NCI-H146 (cell line): ENCODE measurements at regions not wholly inside any gene's neighbourhood (a gene's known extent, or its start where the extent isn't known, plus 50 kb on each side); places are given as distances from the start of the nearest gene placed in this dataset.
"Not testable (repeated sequence)": the region's sequence is repeated elsewhere in the genome, so short reads cannot be mapped to it uniquely, and the experiment has no call there.

Source experiments
- DNase-seq: peaks from one replicate; lab custom pipeline; 2025; lab: John Stamatoyannopoulos, UW

DNA sequence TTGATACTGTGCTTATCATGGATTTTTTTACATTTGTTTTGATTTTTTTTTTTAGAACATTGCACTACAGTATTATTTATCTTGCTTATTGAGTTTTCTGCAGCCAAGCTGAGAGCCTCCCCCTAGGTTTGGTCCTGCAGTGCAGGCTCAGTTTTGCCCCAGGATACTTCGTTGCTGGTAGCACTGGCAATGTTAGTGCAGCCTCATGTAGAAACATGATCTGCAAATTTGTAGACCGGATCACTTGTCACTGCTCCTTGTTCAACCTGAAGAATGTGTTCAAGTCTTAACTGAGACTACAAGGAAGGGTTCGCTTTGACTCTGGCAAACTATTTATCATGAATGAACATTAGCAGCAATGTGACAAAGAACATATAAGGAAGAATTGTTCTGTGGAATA is 377.2 kb upstream of the PDE3A start:
- no peak for DNase-seq

DNA sequence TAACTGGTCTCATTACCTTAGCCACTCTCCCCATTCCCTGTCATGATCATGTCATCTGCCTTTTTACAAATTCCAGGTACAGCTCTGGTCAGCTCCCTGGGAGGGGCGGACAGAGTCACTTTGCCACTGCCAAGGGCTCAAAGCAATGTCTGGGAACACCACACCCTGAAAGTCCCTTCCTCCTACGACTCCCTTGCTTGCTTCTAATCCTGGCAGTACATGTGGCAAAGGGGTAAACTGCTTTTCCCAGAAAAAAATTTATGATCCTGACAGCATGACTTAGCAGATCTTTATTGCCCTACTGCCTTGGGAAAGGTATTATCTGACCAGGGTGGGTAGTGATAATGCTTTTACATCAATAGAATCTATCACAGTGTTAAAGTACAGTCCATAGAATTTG is 376.0 kb upstream of the PDE3A start:
- DNase-seq: no peak

DNA sequence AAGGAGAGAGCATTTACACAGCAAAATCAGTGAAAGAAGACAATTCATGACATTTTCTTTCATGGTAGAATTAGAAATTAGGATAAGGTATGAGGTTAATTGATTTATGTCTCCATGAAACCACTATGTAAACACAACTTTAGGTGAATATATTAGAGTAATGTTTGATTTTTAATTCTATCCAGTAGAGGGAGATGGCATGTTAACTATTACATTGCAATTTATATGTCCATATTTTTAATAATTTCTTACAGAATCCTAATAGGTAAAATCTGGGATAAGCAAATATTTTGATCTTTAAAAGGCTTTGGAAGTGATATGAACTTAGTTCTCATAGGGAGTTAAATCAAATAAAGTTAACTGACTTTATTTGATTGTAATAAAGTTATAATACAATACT is 373.4 kb upstream of the PDE3A start:
- DNase-seq: no peak

DNA sequence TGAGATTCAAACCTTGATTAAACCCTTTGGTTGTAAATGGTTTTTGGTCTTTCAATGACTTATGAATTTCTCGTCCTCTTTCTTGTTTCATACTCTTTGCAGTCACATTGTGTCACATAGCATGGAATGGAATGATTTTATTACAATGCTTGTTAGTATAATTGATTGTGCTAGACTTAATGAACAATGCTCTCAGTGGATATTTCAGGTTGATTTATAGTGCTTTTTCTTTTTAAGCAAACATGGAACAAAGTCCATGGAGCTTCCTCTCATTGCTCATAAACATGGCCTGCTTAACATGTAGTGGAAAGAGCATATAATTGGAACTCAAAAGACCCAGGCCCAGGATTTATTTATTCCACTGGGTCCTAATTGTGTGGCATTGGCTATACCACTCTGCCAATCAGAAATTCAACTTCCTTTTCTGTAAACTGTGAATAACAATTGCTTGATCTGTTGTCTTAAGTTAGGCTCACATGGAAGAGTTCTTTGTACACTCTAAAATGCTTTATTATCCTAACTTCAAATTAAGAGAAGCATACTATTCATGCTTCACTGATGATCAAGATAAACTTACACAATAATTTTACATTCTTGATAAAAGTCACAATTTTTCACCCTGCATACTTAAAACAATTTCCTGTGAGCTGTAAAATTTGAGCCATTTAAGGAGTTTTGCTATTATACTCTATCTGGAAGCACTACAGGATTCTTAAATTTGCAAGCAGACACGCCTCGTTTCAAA is 370.5 kb upstream of the PDE3A start:
- no peak for DNase-seq

DNA sequence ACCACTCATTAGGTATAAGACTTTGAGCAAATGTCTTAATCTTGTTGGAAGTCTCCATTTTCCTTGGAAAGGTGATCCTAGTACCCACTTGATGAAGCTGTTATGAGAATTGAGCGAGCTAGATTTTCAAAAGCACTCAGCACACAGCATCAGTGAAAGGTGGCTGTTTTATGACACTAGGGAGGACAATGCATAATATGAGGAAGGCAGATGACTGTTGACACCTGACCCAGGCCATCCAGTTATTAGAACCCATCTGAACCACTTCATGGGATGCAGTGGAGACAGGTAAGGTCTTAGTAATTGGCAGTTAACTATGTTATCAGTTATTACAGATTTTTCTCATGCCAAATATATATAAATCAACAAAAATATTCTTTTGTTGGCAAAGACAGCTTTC is 369.9 kb upstream of the PDE3A start:
- no peak for DNase-seq

DNA sequence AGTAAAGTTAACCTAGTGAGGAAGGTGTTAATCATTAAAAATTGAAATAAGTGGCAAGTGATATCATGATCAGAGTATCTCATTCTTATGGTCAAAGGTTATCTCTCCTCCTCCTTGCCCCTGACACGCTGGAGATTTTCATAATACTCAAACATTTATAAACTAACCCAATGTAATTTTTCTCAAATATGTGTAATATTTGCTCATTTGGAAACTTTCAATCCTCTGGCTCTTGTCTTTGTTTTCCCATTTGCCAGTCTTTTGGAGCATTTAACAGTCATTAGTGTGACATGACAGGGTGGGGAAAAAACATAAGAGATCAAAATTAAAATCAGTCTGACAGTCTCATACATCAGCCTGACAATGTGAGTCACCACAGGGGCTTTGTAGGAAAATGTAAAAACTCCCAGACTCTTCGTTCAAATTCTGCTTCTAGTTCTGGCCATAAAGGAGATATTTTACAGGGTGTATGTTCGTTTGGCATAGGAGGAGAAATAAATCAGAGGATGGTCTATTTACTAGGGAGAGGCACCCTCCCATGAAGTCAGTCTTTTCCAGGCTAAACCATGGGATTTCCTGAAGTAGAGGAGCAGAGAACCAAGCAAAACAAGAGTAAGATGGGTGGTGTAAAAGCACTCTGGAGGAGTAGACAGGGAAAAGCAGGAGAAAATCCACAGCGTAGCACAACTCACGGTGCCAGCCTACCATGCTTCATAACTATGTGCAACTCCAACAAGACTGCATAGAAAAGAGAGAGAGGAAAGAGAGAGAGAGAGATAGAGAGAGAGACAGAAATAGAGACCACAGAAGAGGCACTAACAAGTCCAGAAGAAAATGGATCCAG is 369.2 kb upstream of the PDE3A start:
- DNase-seq: no peak

DNA sequence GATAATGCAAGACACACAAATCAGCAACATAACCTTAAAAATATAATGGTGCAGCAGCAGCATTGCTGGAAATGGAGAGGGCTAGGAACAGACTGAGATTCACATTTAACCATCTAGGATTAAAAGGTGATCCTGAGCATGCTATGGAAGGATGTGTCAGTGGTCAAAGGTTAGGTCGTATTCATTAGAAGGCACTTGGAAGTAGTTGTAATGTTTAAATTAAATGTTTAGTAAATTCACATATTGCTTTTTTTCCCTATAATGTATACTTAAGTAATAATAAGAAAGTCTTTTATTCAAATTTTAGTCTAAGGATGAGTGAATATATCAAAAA is 368.6 kb upstream of the PDE3A start:
- no peak for DNase-seq

DNA sequence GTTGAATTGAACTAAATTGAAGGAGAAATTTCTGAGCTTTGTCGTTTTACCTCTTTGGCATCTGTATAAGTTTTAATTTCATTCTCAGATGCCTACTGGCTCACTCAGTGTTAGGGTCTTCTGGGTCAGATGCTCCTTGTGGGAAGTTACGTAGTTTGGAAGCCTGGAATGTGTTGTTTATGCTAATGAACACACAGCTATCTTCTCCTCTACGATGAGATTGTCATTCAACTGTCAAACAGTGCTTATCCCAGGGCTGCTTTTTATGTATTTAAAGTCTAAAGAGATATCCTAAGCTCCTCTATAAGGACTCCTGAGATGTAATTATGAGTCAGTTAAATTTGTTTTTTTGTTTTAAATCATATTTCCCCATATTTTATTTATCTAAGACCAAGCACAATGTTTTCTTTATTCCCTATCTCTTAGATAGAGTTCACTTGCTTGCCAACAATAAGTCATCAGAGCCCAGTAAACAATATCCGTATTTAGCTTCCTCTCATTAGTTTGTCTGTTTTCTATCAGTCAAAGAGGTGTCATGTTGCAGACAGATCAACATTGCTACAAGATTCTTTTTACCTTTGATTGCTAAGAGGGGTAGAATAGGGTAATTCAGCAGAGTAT is 368.0 kb upstream of the PDE3A start:
- no peak for DNase-seq

DNA sequence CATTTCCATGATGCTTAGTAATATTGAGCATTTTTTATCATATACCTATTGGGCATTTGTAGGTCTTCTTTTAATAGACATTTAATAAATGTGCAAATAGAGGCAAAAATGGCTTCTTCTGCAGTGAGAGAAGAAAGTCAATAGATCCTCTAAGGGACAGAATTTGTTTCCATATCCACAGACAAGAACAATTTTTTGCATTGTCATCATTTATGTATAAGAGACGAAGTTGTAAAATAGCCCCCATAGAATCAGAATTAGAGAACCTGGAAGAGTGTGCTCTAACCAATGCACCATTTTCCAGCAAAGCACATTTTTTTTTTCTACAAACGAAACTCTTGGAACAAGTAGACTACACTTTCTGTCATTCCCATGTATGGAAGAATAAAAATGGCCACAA is 365.1 kb upstream of the PDE3A start:
- DNase-seq: no peak

DNA sequence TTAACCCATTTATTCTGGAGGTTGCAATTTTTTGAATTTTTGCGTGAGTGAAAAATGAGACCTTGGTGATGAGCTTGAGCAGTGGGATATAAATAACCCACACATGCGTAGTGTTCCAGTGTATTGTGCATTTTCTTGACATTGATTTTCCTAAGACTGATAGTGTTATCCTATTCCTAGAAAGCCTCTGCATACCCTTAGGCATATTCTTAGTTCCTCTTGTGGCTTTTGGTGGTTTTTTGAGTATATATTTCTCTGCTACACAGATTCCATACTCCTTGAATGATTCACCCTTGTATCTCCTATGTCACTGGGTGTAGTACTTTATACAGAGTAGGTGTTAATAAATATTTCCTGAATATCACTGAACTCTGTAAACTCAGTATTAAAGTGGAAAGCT is 363.4 kb upstream of the PDE3A start:
- DNase-seq: no peak

DNA sequence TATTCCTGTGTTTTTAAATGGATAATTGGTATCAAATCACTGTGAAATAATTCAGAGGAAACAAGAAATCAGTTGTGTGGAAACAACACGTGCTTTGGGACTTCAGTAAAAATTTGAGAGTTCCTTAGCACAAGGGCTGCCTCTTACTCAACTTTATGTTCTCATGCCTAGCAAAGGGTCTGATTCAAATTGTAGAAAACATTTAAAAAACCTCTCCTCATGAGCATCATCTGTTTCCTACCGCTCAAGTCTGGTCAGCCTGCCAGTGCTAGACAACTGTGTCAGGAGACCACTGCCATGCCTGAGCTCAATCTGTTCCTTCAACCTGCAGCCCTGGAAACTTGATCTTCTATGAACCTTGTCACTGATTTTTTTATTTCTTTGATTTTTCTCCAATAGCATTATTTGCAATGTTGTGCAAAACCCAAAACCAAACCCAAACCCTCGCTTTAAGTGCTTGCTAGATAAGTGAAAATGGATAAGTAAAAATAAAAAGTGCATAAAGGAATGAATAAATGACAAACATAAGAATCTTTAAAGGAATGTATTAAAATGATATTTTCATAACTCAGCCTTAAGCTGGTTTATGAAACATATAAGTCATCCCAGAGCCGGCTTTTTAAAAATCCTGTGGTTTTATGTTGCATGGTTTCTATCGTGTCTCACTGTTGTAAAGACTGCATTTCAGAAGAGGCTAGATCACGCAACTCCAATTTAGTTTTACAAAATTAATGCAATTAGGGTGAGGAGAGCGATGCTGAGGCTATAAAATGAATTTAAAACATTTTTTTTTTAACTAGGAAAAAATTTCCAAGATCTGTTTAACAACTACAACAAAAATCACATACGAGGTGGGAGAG is 361.2 kb upstream of the PDE3A start:
- no peak for DNase-seq

DNA sequence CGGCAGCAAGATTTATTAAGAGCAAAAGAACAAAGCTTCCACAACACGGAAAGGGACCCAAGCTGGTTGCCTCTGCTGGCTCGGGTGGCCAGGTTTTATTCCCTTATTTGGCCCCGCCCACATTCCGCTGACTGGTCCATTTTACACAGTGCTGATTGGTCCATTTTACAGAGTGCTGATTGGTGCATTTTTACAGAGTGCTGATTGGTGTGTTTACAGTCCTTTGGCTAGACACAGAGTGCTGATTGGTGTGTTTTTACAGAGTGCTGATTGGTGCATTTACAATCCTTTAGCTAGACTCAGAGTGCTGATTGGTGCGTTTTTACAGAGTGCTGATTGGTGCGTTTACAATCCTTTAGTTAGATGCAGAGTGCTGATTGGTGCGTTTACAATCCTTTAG is 358.4 kb upstream of the PDE3A start:
- not testable (repeated sequence) for DNase-seq

DNA sequence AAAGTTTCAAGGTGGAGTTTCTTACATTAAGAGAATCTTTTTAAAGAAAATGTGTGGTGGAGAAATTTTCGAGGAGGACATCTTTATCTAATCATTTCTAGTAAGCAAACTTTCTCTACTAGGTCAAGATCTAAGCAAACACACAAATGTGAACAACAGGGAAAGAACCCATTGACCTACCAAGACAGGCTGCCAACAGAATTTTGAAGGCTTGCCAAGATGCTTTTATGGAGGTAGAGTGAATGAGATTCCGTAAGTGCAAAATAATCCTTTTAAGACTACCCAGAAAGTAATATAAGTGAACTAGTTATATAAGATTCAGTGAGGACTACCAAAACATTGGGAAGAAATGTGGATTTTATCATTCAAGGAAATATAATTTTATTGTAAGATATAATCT is 357.1 kb upstream of the PDE3A start:
- no peak for DNase-seq

DNA sequence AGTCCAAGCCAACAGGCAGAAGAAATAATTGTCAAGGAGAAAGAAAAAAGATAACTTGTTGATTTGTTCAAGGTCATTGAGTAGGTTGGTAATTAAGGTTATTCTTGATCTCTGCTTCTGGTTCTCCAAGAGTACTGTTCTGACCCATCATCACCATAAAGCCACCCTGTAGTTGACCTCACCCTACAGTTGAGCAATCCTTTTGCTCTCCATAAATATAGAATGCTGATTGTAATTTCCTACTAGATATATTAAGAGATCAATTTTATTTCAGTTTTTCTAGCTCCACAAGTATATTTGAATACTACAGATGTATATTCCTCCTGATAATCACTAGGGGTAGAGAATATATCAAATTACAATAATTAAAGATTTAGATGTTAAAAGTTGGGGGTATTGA is 350.5 kb upstream of the PDE3A start:
- no peak for DNase-seq

DNA sequence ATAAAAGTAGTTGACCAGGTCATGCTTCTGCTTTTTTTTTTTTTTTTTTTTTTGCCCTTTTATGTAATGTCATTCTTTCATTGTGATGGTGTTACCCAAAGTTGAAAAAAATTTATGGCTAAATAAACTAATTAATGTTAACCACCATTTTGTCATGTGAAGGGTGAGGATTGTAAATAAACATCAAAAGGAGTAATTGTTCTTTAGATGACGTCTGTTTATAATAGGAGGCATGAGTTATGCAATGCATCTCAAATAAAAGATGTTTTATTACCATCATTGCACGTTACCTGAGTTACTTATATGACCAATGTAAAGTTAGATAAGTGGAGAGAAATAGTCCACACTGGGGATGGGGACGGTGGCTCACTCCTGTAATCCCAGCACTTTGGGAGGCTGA is 349.9 kb upstream of the PDE3A start:
- peak; percentile 16 for DNase-seq

DNA sequence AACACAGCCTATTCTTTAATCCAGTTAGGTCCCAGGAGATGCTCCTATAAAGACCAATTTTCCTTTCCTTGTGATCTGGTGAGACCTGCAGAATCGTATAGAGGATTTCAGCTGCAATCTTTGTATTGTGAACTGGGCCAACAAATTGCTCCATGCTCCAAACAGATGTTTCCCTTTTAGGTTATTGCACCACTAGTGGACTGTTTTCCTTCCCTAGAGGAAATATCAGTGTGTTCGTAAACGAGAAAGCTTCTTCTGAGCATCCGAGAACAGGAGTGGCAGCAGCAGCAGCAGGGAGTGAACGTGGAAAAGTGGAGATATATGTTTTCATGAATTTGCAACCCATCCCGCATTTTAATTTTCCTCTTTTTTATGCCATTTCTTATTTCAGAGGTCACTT is 344.1 kb upstream of the PDE3A start:
- no peak for DNase-seq

DNA sequence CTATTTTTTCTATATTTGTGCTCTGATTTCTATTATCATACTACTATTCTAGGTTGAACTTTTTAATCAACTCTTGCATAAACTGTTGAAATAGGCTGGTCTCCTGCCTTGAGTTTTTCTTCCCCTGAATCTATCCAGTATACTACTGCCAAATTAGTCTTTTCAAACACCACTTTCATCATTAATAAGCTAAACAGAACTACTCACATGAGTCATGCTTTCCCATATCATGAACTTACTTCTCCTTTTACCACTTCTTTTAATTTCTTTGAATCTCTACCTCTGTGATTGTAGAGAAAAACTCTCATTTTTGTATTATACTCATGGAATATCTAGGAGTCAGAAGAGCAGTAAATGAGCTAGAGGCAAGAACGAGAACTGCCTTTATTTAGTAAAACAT is 340.3 kb upstream of the PDE3A start:
- no peak for DNase-seq

DNA sequence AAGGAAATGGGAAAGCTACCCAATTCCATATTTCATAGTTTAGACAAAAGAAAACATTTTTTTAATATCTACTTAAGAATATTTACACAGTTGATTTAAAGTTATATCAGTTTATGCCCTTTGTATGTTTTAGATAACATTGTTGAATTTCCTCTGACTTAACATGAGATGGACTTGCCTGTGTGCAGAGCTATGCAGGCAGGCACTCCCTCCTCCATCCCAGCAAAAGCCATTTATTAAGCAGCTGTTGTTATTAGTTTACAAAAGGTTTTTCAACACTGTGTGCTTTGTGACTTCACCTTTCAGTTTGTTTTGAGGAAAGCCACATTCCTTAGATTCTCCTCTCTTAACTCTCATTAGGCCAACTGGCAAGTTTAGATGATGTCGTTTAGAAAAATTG is 337.5 kb upstream of the PDE3A start:
- DNase-seq: no peak

DNA sequence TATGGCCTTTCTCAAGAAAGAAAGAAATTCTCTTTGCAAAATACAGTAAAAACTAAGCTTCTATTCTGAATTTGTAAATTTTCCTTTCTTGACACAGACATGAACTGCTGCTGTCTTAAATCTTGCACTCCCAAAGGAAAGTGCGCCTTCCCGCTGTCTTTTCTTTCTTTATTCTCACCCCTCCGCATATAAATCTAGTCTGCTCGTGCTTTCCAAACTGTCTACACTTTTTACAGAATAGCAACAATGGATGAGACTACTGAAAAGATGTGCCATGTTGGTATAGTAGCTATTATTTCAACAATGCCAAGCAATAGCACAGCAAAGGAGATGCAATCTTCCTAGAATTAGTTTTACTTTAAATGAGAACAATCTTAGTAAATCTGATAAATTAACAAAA is 328.8 kb upstream of the PDE3A start:
- no peak for DNase-seq

DNA sequence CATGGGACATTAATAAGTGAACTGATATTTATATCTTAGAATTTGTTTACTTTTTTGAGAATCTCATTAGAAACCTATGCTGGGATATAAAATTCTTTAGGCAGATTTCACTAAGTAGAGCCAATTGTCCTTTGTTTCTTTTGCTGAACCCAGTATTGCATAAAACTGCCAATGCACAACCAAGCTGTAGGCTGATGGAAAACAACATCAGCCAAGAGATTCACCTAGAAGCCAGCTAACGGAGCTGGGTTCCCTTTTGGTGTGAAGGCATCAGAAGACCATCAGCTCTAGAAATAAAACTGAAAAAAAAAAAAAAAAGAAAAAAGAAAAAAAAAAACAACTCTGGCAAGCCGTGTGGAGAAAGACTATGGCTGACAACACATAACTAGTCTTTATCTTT is 328.2 kb upstream of the PDE3A start:
- no peak for DNase-seq

DNA sequence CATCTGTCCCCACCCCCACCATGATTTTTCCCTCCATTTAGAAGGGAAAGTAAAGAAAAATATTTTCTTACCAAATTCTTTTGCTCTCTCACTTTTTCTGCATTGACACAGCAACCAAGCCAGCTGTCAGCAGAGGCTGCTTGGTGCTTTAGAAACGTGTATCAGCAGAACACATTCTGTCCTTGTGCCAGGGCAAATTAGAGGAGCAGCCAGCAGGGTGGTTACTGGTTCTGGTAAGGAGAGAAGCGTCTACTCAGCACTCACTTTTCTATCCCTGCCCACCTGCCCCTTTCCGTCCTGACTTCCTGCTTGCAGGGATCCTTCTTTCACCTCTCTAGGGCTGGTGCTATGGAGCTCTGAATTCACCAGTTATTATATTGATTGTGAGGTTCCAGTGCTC is 327.5 kb upstream of the PDE3A start:
- no peak for DNase-seq

DNA sequence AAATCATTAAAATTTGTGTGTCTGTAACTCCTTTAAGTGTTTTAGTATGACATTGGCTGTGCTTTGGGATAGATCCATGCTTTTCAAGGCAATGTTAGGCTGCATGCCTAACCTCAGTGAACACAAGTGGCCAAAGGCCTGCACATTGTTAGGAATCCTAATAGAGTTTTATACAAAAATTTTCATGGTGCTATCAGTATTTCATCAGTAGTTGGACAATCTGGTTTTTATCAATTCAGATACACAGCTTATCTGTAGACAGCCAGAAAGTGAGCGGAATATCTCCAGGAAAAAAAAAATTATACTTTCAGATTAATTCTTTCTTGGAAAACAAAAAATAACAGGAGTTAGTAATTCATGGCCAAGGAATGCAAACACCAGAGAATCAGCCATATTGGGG is 324.0 kb upstream of the PDE3A start:
- DNase-seq: no peak
